ENCODE measurements at regions not wholly inside any gene's neighbourhood (a gene's known extent, or its start where the extent isn't known, plus 50 kb on each side); places are given as distances from the start of the nearest gene placed in this dataset.

DNA sequence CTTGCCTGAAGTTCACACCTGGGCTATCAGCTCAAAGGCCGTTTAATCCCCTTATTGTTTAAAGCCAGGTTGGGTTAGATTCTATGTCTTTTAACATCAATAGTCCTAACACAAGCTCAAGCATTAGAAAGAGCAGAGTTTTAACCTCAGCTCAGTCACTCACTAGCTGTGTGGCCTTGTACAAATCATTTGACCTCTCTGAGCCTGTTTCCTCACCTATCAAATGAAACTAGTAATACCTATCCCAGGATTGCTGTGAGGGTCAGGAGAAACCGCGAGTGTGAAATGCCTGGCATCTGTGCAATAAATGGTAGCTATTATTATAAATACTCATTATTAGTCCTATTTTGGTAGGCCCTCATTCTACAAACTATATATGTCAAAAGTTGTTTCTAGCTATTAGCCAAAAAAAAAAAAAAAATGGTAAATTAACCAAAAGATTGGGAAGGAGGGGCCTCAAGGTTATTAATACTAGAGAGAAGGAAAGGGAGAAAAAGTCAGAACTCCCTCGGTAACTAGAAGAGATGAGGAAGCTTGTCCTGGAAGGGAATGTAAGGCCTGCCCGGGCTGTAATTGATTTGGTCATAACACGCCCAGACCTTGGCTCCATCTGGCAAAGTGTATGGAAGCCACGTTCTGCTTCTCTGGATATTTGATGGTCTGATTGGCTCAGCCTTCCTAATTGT, 510.5 kb upstream of the PROK2 start:
- Histone ChIP-seq H3K9ac (no peak overlapping the region), H3K27me3 (ENCODE audit: insufficient read depth, low read depth) (no peaks in the 10 kb centered on the region), H2AFZ (ENCODE audit: low read depth) (no peak overlapping the region), H3K4me3 (IDR thresholded peaks at IDR 0.05; ENCODE audit: insufficient read depth, low read depth, low read length) (no peak overlapping the region), H3K79me2 (ENCODE audit: insufficient read depth, low read depth) (no peaks in the 10 kb centered on the region), H3K36me3 (ENCODE audit: insufficient read depth) (no peaks in the 10 kb centered on the region), H4K20me1 (ENCODE audit: insufficient read depth) (no peaks in the 10 kb centered on the region), H3K4me2 (no peak overlapping the region), H3K4me1 (ENCODE audit: low read depth, poor library complexity, severe bottlenecking) (no peaks in the 10 kb centered on the region), H3K27ac (no peak overlapping the region)
- TF ChIP-seq, protein P1, sequence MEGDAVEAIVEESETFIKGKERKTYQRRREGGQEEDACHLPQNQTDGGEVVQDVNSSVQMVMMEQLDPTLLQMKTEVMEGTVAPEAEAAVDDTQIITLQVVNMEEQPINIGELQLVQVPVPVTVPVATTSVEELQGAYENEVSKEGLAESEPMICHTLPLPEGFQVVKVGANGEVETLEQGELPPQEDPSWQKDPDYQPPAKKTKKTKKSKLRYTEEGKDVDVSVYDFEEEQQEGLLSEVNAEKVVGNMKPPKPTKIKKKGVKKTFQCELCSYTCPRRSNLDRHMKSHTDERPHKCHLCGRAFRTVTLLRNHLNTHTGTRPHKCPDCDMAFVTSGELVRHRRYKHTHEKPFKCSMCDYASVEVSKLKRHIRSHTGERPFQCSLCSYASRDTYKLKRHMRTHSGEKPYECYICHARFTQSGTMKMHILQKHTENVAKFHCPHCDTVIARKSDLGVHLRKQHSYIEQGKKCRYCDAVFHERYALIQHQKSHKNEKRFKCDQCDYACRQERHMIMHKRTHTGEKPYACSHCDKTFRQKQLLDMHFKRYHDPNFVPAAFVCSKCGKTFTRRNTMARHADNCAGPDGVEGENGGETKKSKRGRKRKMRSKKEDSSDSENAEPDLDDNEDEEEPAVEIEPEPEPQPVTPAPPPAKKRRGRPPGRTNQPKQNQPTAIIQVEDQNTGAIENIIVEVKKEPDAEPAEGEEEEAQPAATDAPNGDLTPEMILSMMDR (conservative IDR thresholded peaks at IDR 0.05; ENCODE audit: low read depth, low read length), result no peak

DNA sequence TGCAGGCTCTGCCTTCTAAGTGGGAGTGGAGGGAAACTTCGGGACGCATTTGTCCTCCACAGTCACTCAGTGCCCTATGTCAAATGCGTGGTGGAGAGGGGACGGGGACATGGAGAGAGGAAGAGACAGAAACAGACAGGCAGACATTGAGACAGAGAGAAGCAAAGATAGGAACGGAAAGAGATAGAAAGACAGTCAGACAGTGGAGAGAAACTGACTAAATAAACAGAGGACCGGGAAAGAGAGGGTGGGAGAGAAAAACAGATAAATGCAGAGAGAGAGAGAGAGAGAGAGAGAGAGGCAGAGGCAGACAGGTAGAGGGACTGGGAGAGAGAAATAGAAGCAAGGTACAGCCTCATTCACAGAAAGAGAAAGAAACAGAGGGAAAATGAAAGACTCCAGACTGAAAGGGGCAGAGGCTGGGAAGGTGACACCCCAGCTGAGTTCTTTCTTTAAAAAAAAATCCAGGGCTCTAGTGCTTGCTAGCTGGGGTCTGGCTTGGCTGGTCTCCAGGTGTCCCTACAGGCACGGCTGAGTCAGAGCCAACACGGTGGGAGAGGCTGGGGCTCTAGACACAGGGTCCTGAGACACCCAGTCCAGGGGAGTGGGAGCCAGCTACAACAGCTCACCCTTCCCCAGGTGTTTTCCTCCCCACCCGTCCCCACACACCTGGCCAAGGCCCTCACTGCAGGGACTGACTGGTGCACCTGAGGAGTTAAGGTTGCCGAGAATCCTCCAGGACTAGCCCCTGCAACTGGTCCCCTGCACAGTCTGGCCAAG, 506.1 kb upstream of the PROK2 start:
- H2AFZ ChIP-seq (ENCODE audit: low read depth), result no peak overlapping the region
- no peak overlapping the region for H3K9ac ChIP-seq
- H4K20me1 ChIP-seq (ENCODE audit: insufficient read depth), result no peaks in the 10 kb centered on the region
- TF ChIP-seq, protein P1 (conservative IDR thresholded peaks at IDR 0.05; ENCODE audit: low read depth, low read length), result no peak
- no peaks in the 10 kb centered on the region for H3K79me2 ChIP-seq (ENCODE audit: insufficient read depth, low read depth)
- no peak overlapping the region for H3K4me3 ChIP-seq (IDR thresholded peaks at IDR 0.05; ENCODE audit: insufficient read depth, low read depth, low read length)
- no peaks in the 10 kb centered on the region for H3K4me1 ChIP-seq (ENCODE audit: low read depth, poor library complexity, severe bottlenecking)
- H3K27me3 ChIP-seq (ENCODE audit: insufficient read depth, low read depth), result no peaks in the 10 kb centered on the region
- H3K4me2 ChIP-seq, result no peak overlapping the region
- H3K36me3 ChIP-seq (ENCODE audit: insufficient read depth), result no peaks in the 10 kb centered on the region
- H3K27ac ChIP-seq, result no peak overlapping the region

GRCh38 chr3:72289692-72290071, 504.7 kb upstream of the PROK2 start:
- no peaks in the 10 kb centered on the region for H3K27me3 ChIP-seq (ENCODE audit: insufficient read depth, low read depth)
- no peaks in the 10 kb centered on the region for H4K20me1 ChIP-seq (ENCODE audit: insufficient read depth)
- no peaks in the 10 kb centered on the region for H3K79me2 ChIP-seq (ENCODE audit: insufficient read depth, low read depth)
- no peak overlapping the region for H3K9ac ChIP-seq
- no peak overlapping the region for H2AFZ ChIP-seq (ENCODE audit: low read depth)
- H3K4me1 ChIP-seq (ENCODE audit: low read depth, poor library complexity, severe bottlenecking), result no peaks in the 10 kb centered on the region
- TF ChIP-seq, protein P1 (conservative IDR thresholded peaks at IDR 0.05; ENCODE audit: low read depth, low read length), result no peak
- no peak overlapping the region for H3K4me3 ChIP-seq (IDR thresholded peaks at IDR 0.05; ENCODE audit: insufficient read depth, low read depth, low read length)
- no peak overlapping the region for H3K4me2 ChIP-seq
- H3K27ac ChIP-seq, result no peak overlapping the region
- H3K36me3 ChIP-seq (ENCODE audit: insufficient read depth), result no peaks in the 10 kb centered on the region

DNA sequence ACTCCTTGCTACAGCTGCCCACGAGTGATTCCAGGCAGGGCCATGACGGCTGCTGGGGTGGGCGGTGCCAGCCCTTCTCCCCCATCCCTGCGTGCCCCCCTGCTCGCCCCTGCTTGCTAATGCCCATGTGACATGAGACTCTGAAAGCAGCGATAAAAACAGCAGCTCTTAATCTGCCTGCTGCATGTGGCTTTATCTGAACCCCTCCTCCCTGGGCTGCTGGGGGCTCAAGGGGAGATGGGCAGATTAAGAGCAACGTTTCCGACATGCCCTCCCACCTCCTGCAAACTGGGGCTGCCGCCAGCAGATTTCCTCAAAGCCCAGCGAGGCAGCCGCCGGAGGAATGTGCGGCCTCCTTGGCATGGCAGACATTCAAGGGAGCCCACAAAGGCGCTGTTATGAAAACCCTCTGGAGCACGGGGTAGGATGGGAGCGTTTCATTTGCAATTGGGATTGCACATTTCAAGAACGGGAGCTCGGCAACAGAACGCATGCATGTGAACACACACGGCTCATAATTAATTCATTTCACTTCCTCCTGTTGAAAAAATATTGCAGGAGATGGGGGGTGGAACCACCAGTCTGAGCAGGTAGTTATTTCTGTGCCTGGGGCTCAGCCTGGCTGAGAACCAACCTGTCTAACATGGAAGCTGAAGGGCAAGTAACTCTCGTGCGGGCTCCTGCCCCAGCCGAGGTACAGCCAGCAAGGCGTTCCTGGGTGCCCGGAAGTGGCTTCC, 504.2 kb upstream of the PROK2 start:
- H3K36me3 ChIP-seq (ENCODE audit: insufficient read depth), result no peaks in the 10 kb centered on the region
- no peak overlapping the region for H3K4me3 ChIP-seq (IDR thresholded peaks at IDR 0.05; ENCODE audit: insufficient read depth, low read depth, low read length)
- H3K27me3 ChIP-seq (ENCODE audit: insufficient read depth, low read depth), result no peaks in the 10 kb centered on the region
- H3K79me2 ChIP-seq (ENCODE audit: insufficient read depth, low read depth), result no peaks in the 10 kb centered on the region
- no peaks in the 10 kb centered on the region for H3K4me1 ChIP-seq (ENCODE audit: low read depth, poor library complexity, severe bottlenecking)
- no peak overlapping the region for H2AFZ ChIP-seq (ENCODE audit: low read depth)
- H3K4me2 ChIP-seq, result no peak overlapping the region
- no peak overlapping the region for H3K9ac ChIP-seq
- TF ChIP-seq, protein P1 (conservative IDR thresholded peaks at IDR 0.05; ENCODE audit: low read depth, low read length), result no peak
- H3K27ac ChIP-seq, result no peak overlapping the region
- H4K20me1 ChIP-seq (ENCODE audit: insufficient read depth), result no peaks in the 10 kb centered on the region
